Stimulated activated CD8-positive, alpha-beta memory T cell treated with anti-CD3 and anti-CD28 coated beads, Interleukin-15, amount 100 ng/mL, for 48 hours (primary cell): ENCODE measurements at regions not wholly inside any gene's neighbourhood (a gene's known extent, or its start where the extent isn't known, plus 50 kb on each side); places are given as distances from the start of the nearest gene placed in this dataset.
"Not testable (repeated sequence)": the region's sequence is repeated elsewhere in the genome, so short reads cannot be mapped to it uniquely, and the experiment has no call there.

Experiments used
- DNase-seq, 2 donors: peaks; one replicate each; pipeline ENCODE4 v3.0.0-alpha.2; 2020; ENCODE audit warnings: low read depth in 2 of 2

DNA sequence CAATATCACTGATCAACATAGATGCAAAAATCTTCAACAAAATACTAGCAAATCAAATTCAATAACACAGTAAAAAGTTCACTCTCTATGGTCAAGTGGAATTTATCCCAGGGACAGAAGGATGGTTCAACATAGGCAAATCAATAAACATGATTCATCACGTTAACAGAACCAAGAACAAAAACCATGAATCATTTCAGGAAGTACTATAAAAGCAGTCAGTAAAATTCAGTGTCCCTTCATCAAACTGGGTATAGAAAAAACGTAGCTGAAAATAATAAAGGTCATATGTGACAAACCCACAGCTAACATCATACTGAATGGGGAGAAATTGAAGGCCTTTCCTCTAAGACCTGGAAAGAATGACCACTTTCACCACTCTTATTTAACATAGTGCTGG, 172.1 kb downstream of the POLR2M start:
- DNase-seq = no peak

DNA sequence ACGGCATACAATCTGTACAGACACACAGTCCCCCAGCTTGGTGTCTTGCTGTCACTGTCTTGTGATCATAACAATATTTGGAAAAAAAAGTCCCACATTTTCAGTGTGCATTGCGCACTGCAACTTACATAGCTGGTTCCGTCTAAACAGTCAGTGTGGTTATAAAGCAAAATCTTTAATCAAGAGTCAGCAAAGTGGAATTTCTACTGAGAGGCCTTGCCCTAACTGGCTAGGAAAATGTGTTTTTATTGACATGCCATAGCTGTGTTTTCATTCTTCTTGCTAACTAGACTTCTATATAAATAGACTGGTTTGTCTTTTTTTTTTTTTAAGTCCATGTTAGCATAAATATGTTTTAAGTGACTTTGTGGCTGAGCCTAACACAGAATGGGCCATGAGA, 174.8 kb downstream of the POLR2M start:
- DNase-seq = no peak

DNA sequence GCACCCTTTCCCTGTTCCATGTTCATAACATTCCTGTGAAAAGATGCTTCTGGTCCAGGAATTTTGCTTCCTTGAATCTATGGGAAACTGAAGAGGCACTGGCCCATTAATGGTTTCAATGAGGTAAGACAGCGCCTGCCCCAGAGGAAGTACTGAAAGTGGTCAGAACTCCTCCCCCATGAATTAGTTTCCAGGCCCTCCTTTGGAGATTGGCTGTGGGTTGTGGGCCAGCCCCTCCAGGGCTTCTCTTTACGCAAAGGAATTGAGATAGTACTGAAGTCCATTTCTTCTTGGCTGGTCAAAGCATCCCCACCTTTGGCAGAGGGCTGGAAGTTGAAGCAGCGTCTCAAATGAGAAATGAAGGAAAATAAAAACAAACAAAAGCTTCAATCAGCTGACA, 175.5 kb downstream of the POLR2M start:
- DNase-seq = no peak

DNA sequence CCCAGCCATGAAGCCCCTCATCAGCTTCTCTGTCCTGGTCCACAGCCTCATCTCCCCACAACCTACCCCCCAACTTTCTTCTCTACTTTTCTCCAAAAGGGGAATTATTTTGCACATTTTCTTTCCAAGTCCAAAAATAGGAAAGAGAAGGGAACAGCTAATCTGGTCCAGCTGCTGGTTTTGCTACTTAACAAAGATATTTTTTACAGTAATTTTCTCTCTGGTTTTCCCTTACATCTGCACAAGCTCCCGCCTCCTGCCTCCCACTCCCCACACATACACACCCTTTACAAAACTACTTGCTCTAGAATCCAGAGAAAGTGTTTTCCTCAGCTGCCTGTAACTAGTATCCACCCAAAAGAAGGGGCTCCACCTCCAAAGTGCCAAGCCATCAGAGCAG, 177.2 kb downstream of the POLR2M start:
- DNase-seq = no peak

DNA sequence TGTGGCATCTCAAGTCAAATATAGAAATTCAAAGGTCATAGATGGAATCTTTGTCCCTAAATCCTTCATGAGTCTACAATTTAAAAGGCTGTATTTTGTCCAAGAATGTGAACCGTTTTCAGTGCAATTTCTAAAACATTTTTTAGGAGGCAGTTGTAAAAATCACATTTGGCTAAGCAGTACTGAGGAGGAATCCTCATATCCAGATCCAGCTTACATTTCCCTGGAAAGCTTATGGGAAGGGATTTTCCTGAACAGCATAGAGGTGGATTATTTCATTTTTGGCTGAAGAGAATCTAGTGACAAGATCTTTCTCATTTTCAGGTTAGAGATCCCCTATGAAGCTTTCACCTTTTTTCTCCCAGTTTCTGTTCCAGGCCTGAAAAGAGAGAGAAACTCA, 178.4 kb downstream of the POLR2M start:
- no peak for DNase-seq

DNA sequence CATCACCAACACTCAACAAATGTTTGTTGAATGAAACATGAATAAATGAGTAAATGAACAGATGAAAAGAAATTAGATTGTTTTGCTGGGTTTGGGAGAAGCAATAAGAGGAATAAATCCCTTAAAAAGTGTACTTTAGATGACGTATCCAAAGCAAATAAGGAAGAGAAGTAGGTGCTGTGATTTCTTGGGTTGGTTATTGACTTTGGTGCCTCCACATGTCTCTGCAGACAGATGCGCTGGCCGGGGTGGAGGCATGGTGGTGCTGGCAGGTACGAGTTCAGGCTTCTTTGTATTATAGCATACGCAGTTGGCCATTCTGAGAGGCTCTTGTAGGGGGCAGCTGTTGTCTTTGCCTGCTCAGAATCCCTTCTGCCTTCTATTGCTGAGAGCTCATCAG, 178.9 kb downstream of the POLR2M start:
- no peak for DNase-seq

DNA sequence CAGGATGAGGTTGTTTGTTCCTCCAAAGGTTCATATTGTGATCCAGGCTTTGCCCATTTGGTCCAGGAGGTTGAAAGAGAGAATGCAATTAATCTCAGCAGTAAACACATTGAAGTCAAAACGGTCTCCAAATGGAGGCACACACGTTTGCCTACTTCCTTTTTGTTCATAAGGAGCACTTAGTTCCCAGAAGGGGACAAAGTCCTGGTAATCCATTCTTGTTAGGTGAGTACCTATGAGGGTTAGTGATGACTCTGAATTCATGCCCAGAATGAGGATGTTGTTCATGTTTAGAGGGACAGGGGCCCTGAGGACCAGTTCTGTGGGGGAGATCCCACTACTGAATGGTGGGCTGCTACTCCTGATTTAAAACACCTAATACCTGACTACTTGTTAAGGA, 177.7 kb downstream of the ALDH1A2 start:
- no peak for DNase-seq

DNA sequence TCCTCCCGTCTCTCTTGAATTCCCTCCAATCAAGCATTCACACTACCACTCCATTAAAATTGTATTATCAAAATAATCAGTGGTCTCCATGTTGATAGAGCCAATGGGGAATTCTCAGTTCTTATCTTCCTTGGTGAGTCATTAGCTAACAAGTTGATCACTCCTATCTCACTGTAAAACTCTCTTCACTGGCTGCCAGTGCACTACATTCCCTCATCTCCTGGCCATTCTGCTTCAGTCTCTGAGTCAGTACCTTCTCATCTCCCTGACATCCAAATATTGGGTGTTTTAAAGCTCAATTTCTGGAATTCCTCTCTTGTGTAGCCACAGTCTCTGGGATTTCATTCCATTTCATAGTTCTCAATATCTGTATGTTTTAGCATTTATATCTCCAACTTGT, 175.2 kb downstream of the ALDH1A2 start:
- DNase-seq = no peak

DNA sequence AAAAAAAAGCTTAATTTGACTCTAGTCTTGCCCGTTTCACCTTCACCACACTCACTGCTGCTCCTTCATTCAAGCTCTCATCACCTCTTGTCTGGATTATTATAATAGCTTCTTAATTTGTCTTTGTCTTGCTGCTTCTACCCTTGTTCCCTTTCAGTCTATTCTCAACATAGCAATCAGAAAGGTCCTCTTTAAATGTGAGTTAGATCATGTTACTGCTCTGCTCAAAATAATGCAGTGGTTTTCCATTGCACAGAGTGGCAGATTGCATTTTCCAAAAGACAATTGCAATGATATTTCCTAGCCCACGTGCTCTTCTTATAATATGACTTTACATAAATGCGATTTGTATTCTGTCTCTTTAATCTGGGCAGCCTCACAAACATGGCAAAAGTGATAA, 174.6 kb downstream of the ALDH1A2 start:
- no peak for DNase-seq

DNA sequence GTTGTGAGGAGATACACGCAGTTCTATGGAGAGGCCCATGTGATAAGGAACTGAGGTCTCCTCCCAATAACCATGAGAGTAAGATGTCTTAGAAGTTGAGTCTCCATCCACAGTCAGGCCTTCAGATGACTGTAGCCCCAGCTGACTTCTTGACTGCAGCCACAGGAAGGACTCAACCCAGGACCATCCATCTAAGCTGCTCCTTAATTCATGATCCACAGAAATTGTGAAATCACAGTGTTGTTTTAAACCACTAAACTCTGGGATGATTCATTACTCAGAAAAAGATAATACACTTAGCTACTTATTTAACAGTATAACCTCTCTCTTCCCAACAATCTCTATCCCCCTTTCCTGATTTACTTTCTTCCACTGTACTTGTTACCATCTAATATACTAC, 173.3 kb downstream of the ALDH1A2 start:
- DNase-seq = no peak

DNA sequence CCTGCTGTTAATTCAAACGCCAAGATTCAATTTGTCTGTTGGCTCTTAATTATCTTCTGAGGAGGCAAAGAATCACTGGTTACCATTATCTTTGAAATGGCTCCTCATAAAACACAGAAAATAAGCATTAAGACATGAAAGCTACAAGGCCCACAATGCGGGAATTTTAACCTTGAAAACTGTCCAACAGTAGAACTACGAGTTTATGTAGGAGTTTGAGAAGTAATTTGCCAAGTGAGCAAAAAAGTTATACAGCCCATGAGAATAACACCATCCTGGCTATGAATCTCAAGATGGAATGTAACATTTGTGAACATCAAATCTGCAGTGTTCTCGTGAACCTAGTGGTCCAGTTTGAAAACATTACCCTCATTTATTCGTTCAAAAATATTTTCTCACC, 172.5 kb downstream of the ALDH1A2 start:
- no peak for DNase-seq

DNA sequence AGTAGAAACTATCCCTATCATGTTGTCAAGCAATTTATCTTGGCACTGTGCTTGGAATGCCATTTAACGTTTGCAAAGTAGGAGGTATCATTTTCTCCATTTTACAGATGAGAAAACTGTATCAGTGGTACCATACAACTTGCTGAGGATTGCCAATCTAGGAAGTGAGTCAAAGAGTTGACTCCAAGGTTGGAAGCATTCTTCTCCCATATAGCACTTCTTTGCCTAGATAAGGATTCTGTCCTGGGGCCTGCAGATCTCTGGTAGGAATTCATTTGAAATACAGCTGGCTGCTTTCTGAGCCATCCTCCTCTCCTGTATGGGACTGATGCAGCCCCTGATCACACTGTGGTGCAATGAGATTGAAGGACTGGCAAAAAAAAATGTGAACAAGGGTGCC, 170.2 kb downstream of the ALDH1A2 start:
- no peak for DNase-seq

DNA sequence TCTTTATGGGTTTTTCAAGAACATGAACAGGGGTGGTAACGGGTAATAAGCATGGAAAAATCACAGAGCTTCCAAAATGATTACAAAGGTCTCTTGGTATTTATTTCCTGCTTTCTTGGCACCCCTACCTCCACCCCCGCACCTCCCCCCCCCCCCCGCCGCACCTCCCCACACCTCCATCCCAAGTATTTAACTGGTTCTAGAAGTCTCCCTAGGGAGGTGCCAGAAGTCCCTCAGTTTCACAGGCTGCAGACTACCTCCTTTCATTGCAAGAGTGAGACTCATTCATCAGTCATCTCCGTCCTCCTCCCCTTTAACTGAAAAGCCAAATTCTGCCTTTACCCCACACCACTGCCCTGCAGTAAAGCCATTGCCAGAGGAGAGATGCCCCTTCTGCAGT, 169.4 kb downstream of the ALDH1A2 start:
- DNase-seq = no peak

DNA sequence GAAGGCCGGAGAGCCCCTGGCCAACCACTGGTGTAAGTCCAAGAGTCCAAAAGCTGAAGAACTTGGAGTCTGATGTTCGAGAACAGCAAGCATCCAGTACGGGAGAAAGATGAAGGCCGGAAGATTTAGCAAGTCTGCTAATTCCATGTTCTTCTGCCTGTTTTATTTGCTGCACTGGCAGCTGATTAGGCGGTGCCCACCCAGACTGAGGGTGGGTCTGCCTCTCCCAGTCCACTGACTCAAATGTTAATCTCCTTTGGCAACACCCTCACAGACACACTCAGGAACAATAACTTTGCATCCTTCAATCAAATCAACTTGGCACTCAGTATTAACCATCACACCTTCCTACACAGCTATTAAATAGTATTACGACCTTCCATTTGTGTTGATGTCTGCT, 168.6 kb downstream of the ALDH1A2 start:
- DNase-seq = not testable (repeated sequence)

DNA sequence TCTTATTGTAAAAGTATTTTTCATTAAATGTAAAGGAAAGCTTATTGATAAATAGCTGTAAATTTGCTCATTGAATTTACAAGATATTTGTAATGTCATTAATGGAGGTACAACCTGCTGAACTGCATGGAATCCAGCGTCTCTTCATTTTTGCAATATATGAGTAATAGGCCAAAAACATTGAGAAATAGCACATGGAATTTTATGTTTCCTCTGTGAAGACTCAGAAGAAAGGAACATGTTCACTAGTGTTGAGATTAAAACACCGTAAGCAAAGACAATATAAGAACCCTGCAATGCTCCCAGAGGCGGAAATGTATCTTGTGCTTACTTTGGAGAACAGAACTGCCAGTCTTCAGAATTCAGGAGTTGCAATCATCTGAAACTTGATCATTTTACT, 167.6 kb downstream of the ALDH1A2 start:
- no peak for DNase-seq

DNA sequence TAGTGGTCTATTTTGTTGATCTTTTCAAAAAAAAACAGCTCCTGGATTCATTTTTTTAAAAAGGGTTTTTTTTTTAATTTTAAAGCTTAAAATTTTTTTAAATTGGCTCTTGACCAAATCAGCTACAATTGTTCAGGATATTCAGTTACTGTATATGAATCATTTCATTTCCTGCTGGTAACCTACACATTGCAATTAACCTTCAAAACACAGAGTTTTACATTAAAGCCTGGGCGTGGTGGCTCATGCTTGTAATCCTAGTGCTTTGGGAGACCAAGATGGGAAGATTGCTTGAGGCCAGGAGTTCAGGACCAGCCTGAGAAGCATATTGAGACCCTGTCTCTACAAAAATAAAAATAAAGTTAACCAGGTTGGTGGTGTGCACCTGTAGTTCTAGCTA, 163.4 kb downstream of the ALDH1A2 start:
- no peak for DNase-seq
